HCT116 (cell line): ENCODE measurements at regions not wholly inside any gene's neighbourhood (a gene's known extent, or its start where the extent isn't known, plus 50 kb on each side); places are given as distances from the start of the nearest gene placed in this dataset.

Source experiments
- ATAC-seq: fragments of 200-7000 bp; cut with Tn5 transposase; 2 replicates; pipeline ENCODE4 v1.9.1; 2020; ENCODE audit warnings: mild to moderate bottlenecking, moderate library complexity
- BruUV-seq: library from RNA; stranded (reverse); fragments of 400-500 nt; replicated peaks from 2 replicates; lab custom pipeline; 2021; lab: Mats Ljungman, UMichigan
- CTCF ChIA-PET: fragments of 300-600 bp; sonication (Branson Sonifier 250); formaldehyde crosslinking; loops from one replicate; lab custom pipeline; 2021; ENCODE audit warnings: antibody characterized with exemption; lab: Charles Lee
- POLR2A ChIA-PET: fragments of 300-600, 350-600 bp; sonication (Branson Sonifier 250); formaldehyde crosslinking; loops from one replicate; lab custom pipeline; 2021; ENCODE audit warnings: antibody characterized with exemption; lab: Charles Lee
- RAD21 ChIA-PET, 2 experiments: fragments of 300-600 bp; sonication (Branson Sonifier 250); formaldehyde crosslinking; loops; one replicate each; lab custom pipeline; 2023; ENCODE audit warnings: low total read pairs in 2 of 2; ENCODE audit not compliant: uncharacterized antibody in 2 of 2, unreplicated experiment in 2 of 2, low non-redundant PET in 1 of 2; lab: Charles Lee
- DNase-seq: peaks from one replicate; pipeline ENCODE4 v3.0.0-alpha.2; 2010; ENCODE audit warnings: low read depth, low spot score
- H2AFZ ChIP-seq: fragments of 200-600 bp; shearing (Covaris generic), sonication (generic); 2 replicates; pipeline ENCODE4 v1.6.1; 2017; ENCODE audit warnings: low read depth, mixed run types, mixed read lengths, antibody characterized with exemption, low read length; ENCODE audit not compliant: poor library complexity, severe bottlenecking
- H3K27ac ChIP-seq: 2 replicates; pipeline ENCODE4 v1.5.1; 2012; ENCODE audit warnings: low read depth, low read length
- H3K27me3 ChIP-seq: fragments of 200-600 bp; sonication (generic); 2 replicates; pipeline ENCODE4 v1.6.1; 2016; ENCODE audit warnings: mixed run types, low read length, mixed read lengths; ENCODE audit not compliant: insufficient read depth
- H3K36me3 ChIP-seq, 2 experiments: fragments of 200-500 bp in 1 of 2; fragments of 200-600 bp in 1 of 2; sonication (Bioruptor generic) in 1 of 2; sonication (generic) in 1 of 2; 2 replicates each; pipeline versions ENCODE4 v1.5.1 to v1.6.1; 2014 to 2016; ENCODE audit warnings: low read length in 2 of 2, inconsistent platforms in 1 of 2, mixed read lengths in 1 of 2, mixed run types in 1 of 2; ENCODE audit not compliant: insufficient read depth in 2 of 2, control insufficient read depth in 1 of 2
- H3K4me1 ChIP-seq, 2 experiments: fragments of 200-600 bp in 1 of 2; sonication (generic) in 1 of 2; 2 replicates each; pipeline versions ENCODE4 v1.5.1 to v1.6.1; 2012 to 2017; ENCODE audit warnings: low read length in 2 of 2, inconsistent platforms in 1 of 2, mild to moderate bottlenecking in 1 of 2, mixed read lengths in 1 of 2, mixed run types in 1 of 2, moderate library complexity in 1 of 2; ENCODE audit not compliant: insufficient read depth in 2 of 2, control insufficient read depth in 1 of 2
- H3K4me2 ChIP-seq: fragments of 200-600 bp; sonication (generic); 2 replicates; pipeline ENCODE4 v1.6.1; 2017; ENCODE audit warnings: mixed run types, low read length, mixed read lengths
- H3K4me3 ChIP-seq, 2 experiments: fragments of 200-600 bp in 1 of 2; sonication (generic) in 1 of 2; replicated peaks in 1 of 2; 2 replicates each; pipeline ENCODE4 v1.5.1; 2011 to 2016; ENCODE audit warnings: low read length in 2 of 2, control low read depth in 1 of 2, low read depth in 1 of 2, mild to moderate bottlenecking in 1 of 2, mixed read lengths in 1 of 2, mixed run types in 1 of 2
- H3K79me2 ChIP-seq: fragments of 200-600 bp; sonication (generic); 2 replicates; pipeline ENCODE4 v1.6.1; 2017; ENCODE audit warnings: mild to moderate bottlenecking, mixed run types, low read length, moderate library complexity, mixed read lengths; ENCODE audit not compliant: insufficient read depth
- H3K9ac ChIP-seq: fragments of 200-600 bp; sonication (generic); 2 replicates; pipeline ENCODE4 v1.6.1; 2016; ENCODE audit warnings: low read length, mixed read lengths
- H3K9me2 ChIP-seq: fragments of 200-600 bp; sonication (generic), shearing (Covaris generic); 2 replicates; pipeline ENCODE4 v1.6.1; 2017; ENCODE audit warnings: mixed run types, mild to moderate bottlenecking, moderate library complexity; ENCODE audit not compliant: insufficient read depth
- H3K9me3 ChIP-seq, 2 experiments: fragments of 200-500 bp in 1 of 2; fragments of 200-600 bp in 1 of 2; sonication (Bioruptor generic) in 1 of 2; sonication (generic) in 1 of 2; 2 replicates each; pipeline ENCODE4 v1.6.1; 2014 to 2017; ENCODE audit warnings: low read length in 2 of 2, mixed read lengths in 2 of 2, inconsistent platforms in 1 of 2, low read depth in 1 of 2, mild to moderate bottlenecking in 1 of 2, mixed run types in 1 of 2, moderate library complexity in 1 of 2; ENCODE audit not compliant: control insufficient read depth in 1 of 2, insufficient read depth in 1 of 2
- H4K20me1 ChIP-seq: fragments of 200-600 bp; sonication (generic), shearing (Covaris generic); 2 replicates; pipeline ENCODE4 v1.6.1; 2017; ENCODE audit warnings: mixed run types, mild to moderate bottlenecking, moderate library complexity; ENCODE audit not compliant: insufficient read depth
- CBX3 ChIP-seq: IDR thresholded peaks from 2 replicates; pipeline ENCODE4 v1.6.1; 2012; ENCODE audit warnings: low read depth
- ELF1 ChIP-seq: IDR thresholded peaks from 2 replicates; pipeline ENCODE4 v1.6.1; 2012; ENCODE audit warnings: low read depth, borderline replicate concordance
- EZH2 ChIP-seq: fragments of 200-600 bp; sonication (generic); IDR thresholded peaks from 2 replicates; pipeline ENCODE4 v1.6.1; 2017; ENCODE audit warnings: antibody characterized with exemption, mixed run types
- EZH2phosphoT487 ChIP-seq: fragments of 200-600 bp; IDR thresholded peaks from 2 replicates; pipeline ENCODE4 v1.6.1; 2018; ENCODE audit warnings: antibody characterized with exemption, borderline replicate concordance
- FOSL1 ChIP-seq: IDR thresholded peaks from 2 replicates; pipeline ENCODE4 v1.6.1; 2012; ENCODE audit warnings: low read depth
- JUND ChIP-seq: IDR thresholded peaks from 2 replicates; pipeline ENCODE4 v1.6.1; 2012
- POLR2A ChIP-seq: IDR thresholded peaks from 2 replicates; pipeline ENCODE4 v1.7.0; 2011; ENCODE audit warnings: borderline replicate concordance; ENCODE audit not compliant: insufficient read depth, insufficient read length; ENCODE audit errors: extremely low read depth
- POLR2AphosphoS5 ChIP-seq: IDR thresholded peaks from 2 replicates; pipeline ENCODE4 v1.6.1; 2011; ENCODE audit warnings: mild to moderate bottlenecking, low read depth, low read length, moderate library complexity
- RAD21 ChIP-seq: IDR thresholded peaks from 2 replicates; pipeline ENCODE4 v1.6.1; 2012; ENCODE audit warnings: low read depth, mild to moderate bottlenecking
- SIN3A ChIP-seq: IDR thresholded peaks from 2 replicates; pipeline ENCODE4 v1.6.1; 2012; ENCODE audit warnings: low read depth
- SRF ChIP-seq: IDR thresholded peaks from 2 replicates; pipeline ENCODE4 v1.6.1; 2012; ENCODE audit warnings: low read depth
- TCF7L2 ChIP-seq: IDR thresholded peaks from 2 replicates; pipeline ENCODE4 v1.7.0; 2011; ENCODE audit warnings: borderline replicate concordance, inconsistent platforms; ENCODE audit not compliant: insufficient read depth, insufficient read length; ENCODE audit errors: extremely low read depth
- YY1 ChIP-seq: IDR thresholded peaks from 2 replicates; pipeline ENCODE4 v1.6.1; 2011; ENCODE audit warnings: low read length, low read depth, moderate library complexity, mild to moderate bottlenecking; ENCODE audit not compliant: insufficient replicate concordance; ENCODE audit errors: extremely low read depth
- ZFX ChIP-seq: fragments of 450-650 bp; IDR thresholded peaks from 2 replicates; pipeline ENCODE4 v1.6.1; 2017
- ZNF274 ChIP-seq: fragments of 200-500 bp; sonication (Bioruptor generic); IDR thresholded peaks from 2 replicates; pipeline ENCODE4 v1.6.1; 2014; ENCODE audit warnings: mild to moderate bottlenecking, low read depth, low read length, inconsistent platforms
- intact Hi-C: fragments of 100-400 bp; cut with micrococcal nuclease; formaldehyde crosslinking; loops from 2 replicates; pipeline ENCODE4 v1.10.0; 2022
- TF ChIP-seq, protein P1 (sequence below), 3 experiments: fragments of 200-600 bp in 1 of 3; sonication (generic) in 1 of 3; IDR thresholded peaks in 2 of 3; conservative IDR thresholded peaks in 1 of 3; 2 replicates each; pipeline ENCODE4 v1.5.1; 2012 to 2017; ENCODE audit warnings: low read depth in 2 of 3, low read length in 2 of 3, antibody characterized with exemption in 1 of 3, borderline replicate concordance in 1 of 3, control low read depth in 1 of 3, mild to moderate bottlenecking in 1 of 3, mixed read lengths in 1 of 3, mixed run types in 1 of 3, moderate library complexity in 1 of 3; ENCODE audit not compliant: insufficient read depth in 1 of 3
- TF ChIP-seq, protein P2 (sequence below): IDR thresholded peaks from 2 replicates; pipeline ENCODE4 v1.6.1; 2012
- TF ChIP-seq, protein P3 (sequence below): IDR thresholded peaks from 2 replicates; pipeline ENCODE4 v1.6.1; 2011; ENCODE audit warnings: mild to moderate bottlenecking, low read length, moderate library complexity; ENCODE audit not compliant: insufficient replicate concordance; ENCODE audit errors: extremely low read depth

DNA sequence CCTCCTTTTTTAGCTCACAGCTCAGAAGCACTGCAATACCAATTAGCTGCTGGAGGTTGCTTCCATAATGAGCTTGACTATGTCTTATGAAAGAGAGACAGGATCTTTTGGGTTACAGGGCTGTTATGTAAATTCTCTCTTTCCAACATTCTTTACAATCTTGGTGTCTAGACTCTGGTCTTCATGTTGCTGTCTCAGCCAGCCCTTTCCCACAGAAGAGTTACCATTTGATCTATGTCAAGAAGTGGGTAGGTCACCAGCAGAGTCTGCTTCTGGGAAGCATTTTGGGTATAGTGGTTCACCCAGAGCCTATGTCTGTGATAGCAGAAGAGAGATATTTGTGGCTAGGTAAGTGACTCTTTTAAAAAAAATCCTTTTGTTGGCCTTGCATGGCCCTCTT is 234.5 kb downstream of the SATB1 start (continued):
- TF ChIP-seq EZH2phosphoT487 (no peak), POLR2AphosphoS5 (no peak), YY1 (no peak), FOSL1 (no peak), SRF (no peak), ZNF274 (no peak)
- TF ChIP-seq, protein P1, sequence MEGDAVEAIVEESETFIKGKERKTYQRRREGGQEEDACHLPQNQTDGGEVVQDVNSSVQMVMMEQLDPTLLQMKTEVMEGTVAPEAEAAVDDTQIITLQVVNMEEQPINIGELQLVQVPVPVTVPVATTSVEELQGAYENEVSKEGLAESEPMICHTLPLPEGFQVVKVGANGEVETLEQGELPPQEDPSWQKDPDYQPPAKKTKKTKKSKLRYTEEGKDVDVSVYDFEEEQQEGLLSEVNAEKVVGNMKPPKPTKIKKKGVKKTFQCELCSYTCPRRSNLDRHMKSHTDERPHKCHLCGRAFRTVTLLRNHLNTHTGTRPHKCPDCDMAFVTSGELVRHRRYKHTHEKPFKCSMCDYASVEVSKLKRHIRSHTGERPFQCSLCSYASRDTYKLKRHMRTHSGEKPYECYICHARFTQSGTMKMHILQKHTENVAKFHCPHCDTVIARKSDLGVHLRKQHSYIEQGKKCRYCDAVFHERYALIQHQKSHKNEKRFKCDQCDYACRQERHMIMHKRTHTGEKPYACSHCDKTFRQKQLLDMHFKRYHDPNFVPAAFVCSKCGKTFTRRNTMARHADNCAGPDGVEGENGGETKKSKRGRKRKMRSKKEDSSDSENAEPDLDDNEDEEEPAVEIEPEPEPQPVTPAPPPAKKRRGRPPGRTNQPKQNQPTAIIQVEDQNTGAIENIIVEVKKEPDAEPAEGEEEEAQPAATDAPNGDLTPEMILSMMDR (IDR thresholded peaks at IDR 0.05 in 2 of 3, conservative IDR thresholded peaks at IDR 0.05 in 1 of 3; ENCODE audit: borderline replicate concordance in 1 of 3, insufficient read depth in 1 of 3, low read depth in 2 of 3, low read length in 2 of 3): no peak
- TF ChIP-seq, all 23 proteins: peak for 0

GRCh38 chr3:18189282-18190050 is 235.7 kb downstream of the SATB1 start:
- Histone ChIP-seq H3K4me1 (no peaks in the 10 kb centered on the region), H3K9me2 (no peaks in the 10 kb centered on the region), H2AFZ (no peak overlapping the region), H3K4me2 (no peak overlapping the region), H3K4me3 (no peak overlapping the region), H3K27me3 (no peaks in the 10 kb centered on the region), H3K27ac (no peak overlapping the region), H3K36me3 (no peaks in the 10 kb centered on the region), H3K9ac (no peak overlapping the region), H3K79me2 (no peaks in the 10 kb centered on the region), H4K20me1 (no peaks in the 10 kb centered on the region), H3K9me3 (no peaks in the 10 kb centered on the region)
- no peak for TF ChIP-seq EZH2phosphoT487
- no peak for TF ChIP-seq JUND
- no peak for TF ChIP-seq POLR2AphosphoS5
- TF ChIP-seq RAD21: no peak
- TF ChIP-seq, protein P2, sequence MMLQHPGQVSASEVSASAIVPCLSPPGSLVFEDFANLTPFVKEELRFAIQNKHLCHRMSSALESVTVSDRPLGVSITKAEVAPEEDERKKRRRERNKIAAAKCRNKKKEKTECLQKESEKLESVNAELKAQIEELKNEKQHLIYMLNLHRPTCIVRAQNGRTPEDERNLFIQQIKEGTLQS: no peak
- no peak for TF ChIP-seq POLR2A
- no peak for TF ChIP-seq ZNF274
- TF ChIP-seq, protein P3, sequence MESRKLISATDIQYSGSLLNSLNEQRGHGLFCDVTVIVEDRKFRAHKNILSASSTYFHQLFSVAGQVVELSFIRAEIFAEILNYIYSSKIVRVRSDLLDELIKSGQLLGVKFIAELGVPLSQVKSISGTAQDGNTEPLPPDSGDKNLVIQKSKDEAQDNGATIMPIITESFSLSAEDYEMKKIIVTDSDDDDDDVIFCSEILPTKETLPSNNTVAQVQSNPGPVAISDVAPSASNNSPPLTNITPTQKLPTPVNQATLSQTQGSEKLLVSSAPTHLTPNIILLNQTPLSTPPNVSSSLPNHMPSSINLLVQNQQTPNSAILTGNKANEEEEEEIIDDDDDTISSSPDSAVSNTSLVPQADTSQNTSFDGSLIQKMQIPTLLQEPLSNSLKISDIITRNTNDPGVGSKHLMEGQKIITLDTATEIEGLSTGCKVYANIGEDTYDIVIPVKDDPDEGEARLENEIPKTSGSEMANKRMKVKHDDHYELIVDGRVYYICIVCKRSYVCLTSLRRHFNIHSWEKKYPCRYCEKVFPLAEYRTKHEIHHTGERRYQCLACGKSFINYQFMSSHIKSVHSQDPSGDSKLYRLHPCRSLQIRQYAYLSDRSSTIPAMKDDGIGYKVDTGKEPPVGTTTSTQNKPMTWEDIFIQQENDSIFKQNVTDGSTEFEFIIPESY: no peak
- no peak for TF ChIP-seq EZH2
- TF ChIP-seq SIN3A: no peak
- no peak for TF ChIP-seq CBX3
- no peak for TF ChIP-seq TCF7L2
- no peak for TF ChIP-seq ELF1
- no peak for TF ChIP-seq ZFX
- no peak for DNase-seq
- RAD21 ChIA-PET: no interaction called here
- BruUV-seq: no TSS peak
- CTCF ChIA-PET: no interaction called here
- ATAC-seq: no peak
- intact Hi-C loops: no loop called here
- POLR2A ChIA-PET: no interaction called here
